HG02943 (cell line): ENCODE measurements at regions not wholly inside any gene's neighbourhood (a gene's known extent, or its start where the extent isn't known, plus 50 kb on each side); places are given as distances from the start of the nearest gene placed in this dataset.

ENCODE experiments used
- ATAC-seq: cut with Tn5 transposase; IDR thresholded peaks from one replicate; pipeline ENCODE4 v1.9.1; 2021; ENCODE audit warnings: mild to moderate bottlenecking, low read depth, moderate library complexity; ENCODE audit not compliant: unreplicated experiment

DNA sequence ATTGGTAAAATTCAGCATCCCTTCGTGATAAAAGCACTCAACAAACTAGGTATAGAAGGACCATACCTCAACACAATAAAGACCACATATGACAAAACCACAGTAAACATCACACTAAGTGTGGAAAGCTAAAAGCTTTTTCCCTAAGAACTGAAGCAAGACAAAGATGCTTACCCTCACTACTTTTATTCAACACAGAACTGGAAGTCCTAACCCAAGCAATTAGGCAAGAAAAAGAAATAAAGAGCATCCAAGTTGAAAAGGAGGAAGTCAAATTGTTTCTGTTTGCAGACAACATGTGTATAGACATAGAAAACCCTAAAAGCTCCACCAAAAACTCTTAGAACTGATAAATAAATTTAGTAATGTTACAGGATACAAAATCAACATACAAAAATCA lies 271.7 kb downstream of the RBM43 start:
- no peak for ATAC-seq

DNA sequence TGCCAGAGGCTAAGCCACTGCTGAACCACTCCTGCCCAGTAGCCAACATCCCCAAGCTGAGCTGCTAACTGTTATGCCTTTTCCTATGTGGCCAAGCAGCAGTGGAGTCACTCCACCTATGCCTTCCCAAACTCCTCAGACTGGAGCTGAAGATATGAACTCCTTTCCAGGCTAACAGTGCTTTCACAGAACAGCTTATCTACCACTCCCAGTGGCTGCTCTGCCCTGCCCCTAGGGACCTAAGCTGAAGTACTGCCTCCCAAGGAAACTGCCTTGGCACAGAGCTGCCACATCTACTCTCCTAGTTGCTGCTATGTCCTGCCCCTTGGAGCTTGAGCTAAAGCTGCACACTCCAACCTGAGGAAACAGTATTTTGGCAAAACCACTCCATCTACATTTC lies 275.9 kb downstream of the RBM43 start:
- ATAC-seq = no peak

GRCh38 chr2:150983314-150983897 lies 278.3 kb downstream of the RBM43 start:
- no peak for ATAC-seq

GRCh38 chr2:150981826-150982225 lies 279.8 kb downstream of the RBM43 start:
- ATAC-seq = no peak

- ATAC-seq = no peak
These were observed 283.6 kb downstream of the RBM43 start for GRCh38 chr2:150978053-150978452.

DNA sequence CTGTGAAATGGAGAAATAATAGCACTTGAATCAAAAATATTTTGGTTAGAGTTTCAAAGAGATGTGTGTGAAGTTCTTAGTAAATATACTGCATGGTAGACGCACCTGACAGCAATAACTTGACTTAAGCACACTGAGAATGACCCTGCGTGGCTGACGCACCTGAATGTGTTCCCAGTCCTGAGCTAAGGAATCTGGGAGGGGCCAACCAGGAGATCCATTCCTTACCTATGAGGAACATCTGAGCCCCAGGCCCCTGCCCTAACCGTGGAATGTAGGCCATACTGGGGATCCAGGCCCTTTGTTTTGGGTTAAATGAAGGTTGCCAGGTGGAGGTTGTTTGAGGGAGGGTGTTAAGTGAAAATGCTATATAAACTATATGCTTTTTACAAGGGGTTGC lies 284.4 kb downstream of the RBM43 start:
- no peak for ATAC-seq

GRCh38 chr2:150976604-150977003 lies 285.1 kb downstream of the RBM43 start:
- ATAC-seq = no peak

DNA sequence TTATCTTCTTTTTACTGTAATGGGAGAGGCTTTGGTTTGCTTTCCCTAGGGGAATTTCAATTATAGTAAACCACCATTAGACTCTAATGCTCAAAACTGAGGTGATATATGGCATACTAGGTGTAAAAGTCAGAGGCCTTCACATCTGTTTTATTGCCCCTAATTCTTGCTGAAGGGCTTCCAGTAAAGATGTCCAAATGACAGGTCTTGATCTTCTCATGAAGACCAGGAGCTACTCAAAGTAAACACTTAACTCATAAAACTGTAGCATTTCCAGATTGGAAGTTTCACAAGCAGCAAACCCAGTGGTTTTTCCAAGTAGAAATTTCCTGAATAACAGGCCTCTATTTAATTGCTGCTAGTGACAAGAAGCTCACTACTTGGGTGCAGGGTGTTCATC lies 286.8 kb downstream of the RBM43 start:
- no peak for ATAC-seq

DNA sequence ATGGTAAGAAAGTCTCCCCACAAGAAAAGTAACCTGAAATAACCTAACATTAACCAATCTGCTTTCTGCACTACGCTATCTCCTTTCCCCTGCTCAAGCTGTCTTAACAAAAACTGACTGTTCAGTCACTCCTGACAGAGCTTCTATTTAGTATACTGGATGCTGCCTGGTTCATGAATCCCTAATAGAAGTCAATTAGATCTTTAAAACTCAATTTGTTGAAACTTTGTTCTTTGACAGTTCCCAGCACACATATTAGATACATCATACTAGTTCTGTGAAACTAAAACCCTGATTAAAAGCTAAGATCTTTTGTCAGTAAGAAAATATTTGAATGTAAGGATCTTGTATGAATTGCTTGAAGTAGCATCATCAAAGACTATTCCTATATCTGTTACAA lies 287.4 kb downstream of the RBM43 start:
- ATAC-seq = no peak

GRCh38 chr2:150971910-150972309 lies 289.8 kb downstream of the RBM43 start:
- ATAC-seq = no peak

- ATAC-seq = no peak
These were observed 298.3 kb downstream of the RBM43 start for GRCh38 chr2:150963336-150963735.

GRCh38 chr2:150955231-150955630 lies 306.4 kb downstream of the RBM43 start:
- ATAC-seq = no peak

DNA sequence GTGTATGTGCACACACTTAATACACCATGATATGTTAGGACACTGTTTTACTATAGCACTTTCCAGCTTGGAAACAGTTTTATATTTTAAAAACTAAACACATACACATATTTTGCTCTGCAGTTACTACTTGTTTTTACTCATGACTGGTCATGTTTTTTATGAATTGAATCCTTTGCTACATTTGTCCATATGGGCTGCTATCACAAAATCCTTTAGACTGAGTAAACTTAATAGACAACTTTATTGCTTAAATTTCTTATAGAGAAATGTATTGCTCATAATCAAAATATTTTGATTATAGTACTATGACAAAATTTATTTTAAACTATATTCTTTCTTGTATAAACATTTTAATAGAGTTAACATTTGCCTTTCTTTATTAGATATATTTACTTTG lies 314.8 kb downstream of the RBM43 start:
- no peak for ATAC-seq

GRCh38 chr2:150944315-150944714 lies 317.3 kb downstream of the RBM43 start:
- no peak for ATAC-seq

DNA sequence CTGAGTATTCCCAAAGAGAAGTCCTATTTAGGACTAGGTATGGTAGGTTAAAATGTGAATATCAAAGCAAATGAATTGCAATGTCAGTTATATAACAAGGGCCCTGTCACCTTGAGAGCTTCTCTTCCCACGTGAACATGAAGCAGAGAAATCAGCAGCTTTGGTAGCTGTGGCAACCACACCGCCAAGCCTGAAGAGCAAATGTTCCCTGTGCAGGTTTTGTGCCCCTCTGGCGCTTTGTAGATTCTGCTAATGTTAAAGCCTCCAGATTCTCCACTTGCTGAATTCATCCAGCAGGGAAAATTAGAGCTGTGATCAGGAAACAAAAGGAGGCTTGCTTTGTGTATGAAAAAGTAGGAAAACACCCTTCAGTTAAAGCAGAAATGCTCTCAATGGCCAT lies 322.6 kb downstream of the RBM43 start:
- no peak for ATAC-seq

DNA sequence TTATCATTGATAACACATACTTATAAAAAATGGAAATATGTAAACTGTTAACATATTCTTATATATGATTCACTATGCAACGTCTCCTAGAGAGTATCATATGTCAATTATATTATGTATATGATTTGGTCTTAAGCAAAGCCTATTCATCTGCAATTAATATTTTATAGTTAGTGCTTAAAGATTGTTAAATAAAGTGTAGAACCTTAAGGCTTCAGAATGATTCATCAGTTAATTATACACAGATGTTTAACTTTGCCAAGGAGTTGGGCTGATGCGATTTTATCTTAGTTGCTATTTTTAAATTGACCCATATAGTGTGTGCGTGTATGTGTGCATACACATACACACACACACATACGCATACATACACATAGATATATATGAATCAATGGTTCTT lies 323.1 kb downstream of the RBM43 start:
- no peak for ATAC-seq

DNA sequence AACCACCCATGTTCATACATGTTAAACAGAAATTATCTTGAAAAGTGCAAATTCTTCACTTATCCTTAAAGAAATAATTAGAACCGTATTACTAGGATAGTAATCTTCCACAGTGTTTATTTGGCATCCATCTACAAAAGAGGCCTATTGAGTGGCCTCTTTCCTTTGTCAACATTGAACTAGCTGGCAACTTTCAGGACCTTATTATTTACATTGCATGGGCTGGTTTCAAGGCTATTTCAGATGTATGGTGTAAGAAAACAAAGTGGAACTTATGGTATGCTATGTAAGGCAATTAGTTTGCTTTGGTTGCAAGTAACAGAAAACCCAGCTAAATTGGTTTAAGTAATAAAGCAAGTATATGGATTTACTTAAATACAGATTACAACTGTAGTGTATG lies 324.6 kb downstream of the RBM43 start:
- no peak for ATAC-seq

DNA sequence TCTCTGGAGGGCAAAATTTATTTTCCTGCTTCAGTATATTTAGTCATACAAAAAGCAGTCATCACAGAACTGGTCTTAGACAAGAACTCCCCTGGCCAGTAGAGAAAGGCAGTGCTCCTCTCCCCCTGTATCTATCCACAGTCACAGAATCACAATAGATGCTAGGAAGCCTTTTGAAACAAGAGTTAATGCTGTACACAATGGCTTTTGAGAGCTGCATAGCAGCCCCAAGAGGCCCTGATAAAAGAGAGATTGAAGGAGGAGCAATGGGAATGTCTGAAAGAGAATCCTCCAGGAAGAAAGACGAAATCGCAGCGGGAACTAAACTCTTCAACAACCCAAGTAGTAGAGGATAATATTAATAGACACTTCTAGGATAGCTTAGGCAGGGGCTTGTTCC lies 330.2 kb downstream of the RBM43 start:
- no peak for ATAC-seq

DNA sequence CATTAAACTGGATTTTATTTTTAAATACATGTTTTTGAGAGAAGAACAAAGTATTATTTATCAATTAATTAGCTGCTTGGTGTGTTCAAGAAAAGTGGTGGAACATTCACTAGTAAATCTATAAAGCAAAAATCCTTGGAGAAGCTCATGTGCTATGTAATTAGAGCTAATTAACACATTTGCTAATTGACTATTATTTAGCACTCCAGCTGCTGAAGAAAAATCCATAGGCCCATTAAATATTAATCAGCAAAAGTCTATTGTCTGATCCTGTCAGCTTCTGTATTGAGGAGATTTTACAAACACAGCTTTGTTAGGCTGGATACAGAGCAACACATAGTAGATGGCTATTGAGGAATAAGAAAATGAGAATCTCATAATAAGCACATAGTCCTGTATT lies 336.1 kb downstream of the RBM43 start:
- no peak for ATAC-seq

- ATAC-seq = no peak
These were observed 336.8 kb downstream of the RBM43 start for GRCh38 chr2:150924878-150925277.

DNA sequence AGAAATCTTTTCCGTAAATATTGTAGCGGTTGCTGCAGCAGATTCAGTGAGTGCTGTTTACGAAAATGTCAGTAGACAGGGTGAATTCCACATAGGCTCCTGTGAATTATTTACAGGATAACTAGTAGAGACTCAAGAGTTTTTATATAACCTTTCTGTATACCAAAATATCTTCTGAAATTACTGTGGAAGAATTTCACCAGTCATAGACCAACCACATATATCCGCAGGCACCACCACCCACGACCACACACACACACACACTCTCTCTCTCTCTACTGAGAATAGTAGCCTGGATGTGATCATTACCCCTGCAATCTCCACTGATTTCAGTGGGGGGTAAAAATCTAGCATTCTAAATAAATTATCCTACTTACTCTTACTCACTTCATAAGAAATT lies 341.8 kb downstream of the RBM43 start:
- no peak for ATAC-seq

- no peak for ATAC-seq
These were observed 343.5 kb downstream of the RBM43 start for GRCh38 chr2:150917961-150918713.
